ENCODE measurements at regions not wholly inside any gene's neighbourhood (a gene's known extent, or its start where the extent isn't known, plus 50 kb on each side); places are given as distances from the start of the nearest gene placed in this dataset.

GRCh38 chr5:143492783-143493182 is 89.3 kb upstream of the NR3C1 start:
- no peaks in the 10 kb centered on the region for H3K36me3 ChIP-seq (ENCODE audit: insufficient read depth, low read length, poor library complexity, severe bottlenecking)
- TF ChIP-seq EZH2 (IDR thresholded peaks at IDR 0.05; ENCODE audit: borderline replicate concordance, low read depth, low read length, poor library complexity, severe bottlenecking) (no peak), CTCF (conservative IDR thresholded peaks at IDR 0.05; ENCODE audit: low read depth, low read length) (no peak)
- H3K27me3 ChIP-seq (replicated peaks; ENCODE audit: insufficient read depth, low read depth, low read length, poor library complexity): no peaks in the 10 kb centered on the region
- H3K4me1 ChIP-seq (ENCODE audit: insufficient read depth, low read length, poor library complexity, severe bottlenecking): peaks cover 31% of the 10 kb centered on the region
- no peak for DNase-seq (ENCODE audit: low spot score)
- ChIA-PET CTCF (no interaction called here), POLR2A (ENCODE audit: low non-redundant PET) (no interaction called here)
- intact Hi-C loops (cut with micrococcal nuclease; ENCODE audit: unreplicated experiment): no loop called here
- H3K9me3 ChIP-seq (ENCODE audit: low read depth, low read length, poor library complexity, severe bottlenecking): no peaks in the 10 kb centered on the region
- H3K4me3 ChIP-seq (ENCODE audit: low read depth, low read length, poor library complexity, severe bottlenecking): no peak overlapping the region
- no TSS peak for BruUV-seq (replicated peaks)
- no peak overlapping the region for H3K27ac ChIP-seq (ENCODE audit: low read depth, low read length, poor library complexity, severe bottlenecking)

GRCh38 chr5:143491646-143492045 is 88.2 kb upstream of the NR3C1 start:
- H3K27ac ChIP-seq (ENCODE audit: low read depth, low read length, poor library complexity, severe bottlenecking): no peak overlapping the region
- CTCF ChIA-PET: no interaction called here
- POLR2A ChIA-PET (ENCODE audit: low non-redundant PET): no interaction called here
- TF ChIP-seq CTCF (conservative IDR thresholded peaks at IDR 0.05; ENCODE audit: low read depth, low read length): no peak
- TF ChIP-seq EZH2 (IDR thresholded peaks at IDR 0.05; ENCODE audit: borderline replicate concordance, low read depth, low read length, poor library complexity, severe bottlenecking): no peak
- H3K27me3 ChIP-seq (replicated peaks; ENCODE audit: insufficient read depth, low read depth, low read length, poor library complexity): no peaks in the 10 kb centered on the region
- BruUV-seq (replicated peaks): no TSS peak
- H3K4me3 ChIP-seq (ENCODE audit: low read depth, low read length, poor library complexity, severe bottlenecking): no peak overlapping the region
- intact Hi-C loops (cut with micrococcal nuclease; ENCODE audit: unreplicated experiment): no loop called here
- no peaks in the 10 kb centered on the region for H3K36me3 ChIP-seq (ENCODE audit: insufficient read depth, low read length, poor library complexity, severe bottlenecking)
- H3K4me1 ChIP-seq (ENCODE audit: insufficient read depth, low read length, poor library complexity, severe bottlenecking): peaks cover 27% of the 10 kb centered on the region
- no peak for DNase-seq (ENCODE audit: low spot score)
- H3K9me3 ChIP-seq (ENCODE audit: low read depth, low read length, poor library complexity, severe bottlenecking): no peaks in the 10 kb centered on the region

- no peak overlapping the region for H3K4me3 ChIP-seq (ENCODE audit: low read depth, low read length, poor library complexity, severe bottlenecking)
- no TSS peak for BruUV-seq (replicated peaks)
- H3K9me3 ChIP-seq (ENCODE audit: low read depth, low read length, poor library complexity, severe bottlenecking): no peaks in the 10 kb centered on the region
- ChIA-PET POLR2A (ENCODE audit: low non-redundant PET) (no interaction called here), CTCF (no interaction called here)
- TF ChIP-seq EZH2 (IDR thresholded peaks at IDR 0.05; ENCODE audit: borderline replicate concordance, low read depth, low read length, poor library complexity, severe bottlenecking) (no peak), CTCF (conservative IDR thresholded peaks at IDR 0.05; ENCODE audit: low read depth, low read length) (no peak)
- no peak for DNase-seq (ENCODE audit: low spot score)
- no peaks in the 10 kb centered on the region for H3K36me3 ChIP-seq (ENCODE audit: insufficient read depth, low read length, poor library complexity, severe bottlenecking)
- H3K27ac ChIP-seq (ENCODE audit: low read depth, low read length, poor library complexity, severe bottlenecking): no peak overlapping the region
- H3K4me1 ChIP-seq (ENCODE audit: insufficient read depth, low read length, poor library complexity, severe bottlenecking): no peaks in the 10 kb centered on the region
- intact Hi-C loops (cut with micrococcal nuclease; ENCODE audit: unreplicated experiment): no loop called here
- no peaks in the 10 kb centered on the region for H3K27me3 ChIP-seq (replicated peaks; ENCODE audit: insufficient read depth, low read depth, low read length, poor library complexity)
Measured at GRCh38 chr5:143488381-143488780, 84.9 kb upstream of the NR3C1 start.
